Natural killer cell (primary cell): ENCODE measurements at regions not wholly inside any gene's neighbourhood (a gene's known extent, or its start where the extent isn't known, plus 50 kb on each side); places are given as distances from the start of the nearest gene placed in this dataset.
"Not testable (repeated sequence)": the region's sequence is repeated elsewhere in the genome, so short reads cannot be mapped to it uniquely, and the experiment has no call there.

Experiments
- ATAC-seq, 3 donors: fragments of 150-1000 bp in 2 of 3; fragments of 200-7000 bp in 1 of 3; cut with Tn5 transposase; 1 replicate in 1 of 3; 2 replicates in 2 of 3; pipeline ENCODE4 v1.10.0; 2021; ENCODE audit warnings: mild to moderate bottlenecking in 2 of 3, moderate library complexity in 2 of 3
- DNase-seq, 2 donors: peaks; one replicate each; pipeline versions ENCODE4 v3.0.0 to v3.0.0-alpha.2; 2013 to 2021; ENCODE audit warnings: mixed read lengths in 1 of 2
- H3K27ac ChIP-seq: one replicate; pipeline ENCODE4 v1.5.1; 2013; ENCODE audit warnings: mild to moderate bottlenecking, low read length
- H3K27me3 ChIP-seq: one replicate; pipeline ENCODE4 v1.6.1; 2013; ENCODE audit warnings: low read length; ENCODE audit not compliant: control insufficient read depth, insufficient read depth
- H3K36me3 ChIP-seq: one replicate; pipeline ENCODE4 v1.6.1; 2013; ENCODE audit warnings: low read length; ENCODE audit not compliant: control insufficient read depth, insufficient read depth
- H3K4me1 ChIP-seq: one replicate; pipeline ENCODE4 v1.6.1; 2013; ENCODE audit warnings: low read length; ENCODE audit not compliant: control insufficient read depth, insufficient read depth
- H3K4me3 ChIP-seq: one replicate; pipeline ENCODE4 v1.5.1; 2013; ENCODE audit warnings: low read length
- H3K9me3 ChIP-seq: one replicate; pipeline ENCODE4 v1.6.1; 2013; ENCODE audit warnings: low read length; ENCODE audit not compliant: control insufficient read depth, insufficient read depth
- H3K27ac Mint-ChIP-seq, 2 donors: one replicate each; pipeline ENCODE4 v1.8.0; 2022; ENCODE audit warnings: mild to moderate bottlenecking in 2 of 2, mixed read lengths in 2 of 2, moderate library complexity in 1 of 2
- H3K27me3 Mint-ChIP-seq, 2 donors: one replicate each; pipeline ENCODE4 v1.8.0; 2022; ENCODE audit warnings: low read depth in 2 of 2, mixed read lengths in 2 of 2
- H3K36me3 Mint-ChIP-seq: one replicate; pipeline ENCODE4 v1.8.0; 2022; ENCODE audit warnings: mixed read lengths
- H3K4me1 Mint-ChIP-seq, 2 donors: one replicate each; pipeline ENCODE4 v1.8.0; 2022; ENCODE audit warnings: mixed read lengths in 2 of 2
- H3K4me3 Mint-ChIP-seq: one replicate; pipeline ENCODE4 v1.8.0; 2022; ENCODE audit warnings: mild to moderate bottlenecking, moderate library complexity, mixed read lengths
- H3K9me3 Mint-ChIP-seq, 2 donors: one replicate each; pipeline ENCODE4 v1.8.0; 2022; ENCODE audit warnings: mixed read lengths in 2 of 2
- WGBS: methylation state at CpG from one replicate; pipeline ENCODE4 v1.1.7; 2013; ENCODE audit warnings: missing lambda C conversion rate; ENCODE audit not compliant: insufficient coverage; 5-methylcytosine and 5-hydroxymethylcytosine counted together
- intact Hi-C: fragments of 100-400 bp; cut with micrococcal nuclease; formaldehyde crosslinking; loops from one replicate; pipeline ENCODE4 v1.14.2; 2022

DNA sequence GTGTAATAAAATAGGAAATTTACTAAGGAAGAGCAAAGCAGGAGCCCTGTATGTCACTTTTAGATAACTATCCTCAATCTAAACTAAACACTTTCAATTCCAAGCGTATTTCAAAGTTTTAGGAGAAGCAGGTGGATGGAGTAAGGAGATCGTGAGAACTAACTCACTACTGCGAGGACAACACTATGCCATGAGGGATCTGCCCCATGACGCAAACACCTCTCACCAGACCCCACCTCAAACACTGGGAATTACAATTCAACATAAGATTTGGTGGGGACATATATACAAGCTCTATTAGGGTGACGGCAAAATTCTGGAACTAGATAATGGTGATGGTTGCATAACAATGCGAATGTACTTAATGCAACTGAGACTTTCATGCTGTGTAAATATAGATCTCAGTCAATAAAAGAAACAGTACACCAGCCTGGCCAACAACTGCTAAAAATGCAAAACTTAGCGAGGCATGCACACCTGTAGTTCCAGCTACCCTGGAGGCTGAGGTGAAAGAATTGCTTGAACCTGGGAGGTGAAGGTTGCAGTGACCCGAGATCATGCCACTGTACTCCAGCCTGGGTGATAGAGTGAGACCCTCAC lies 99.0 kb downstream of the SYT15 start:
- H3K27ac Mint-ChIP-seq, DNase-seq, H3K27me3 Mint-ChIP-seq, H3K27me3 ChIP-seq, H3K4me1 Mint-ChIP-seq, H3K9me3 ChIP-seq, H3K36me3 Mint-ChIP-seq, H3K27ac ChIP-seq, H3K4me1 ChIP-seq, H3K36me3 ChIP-seq, H3K4me3 ChIP-seq, H3K9me3 Mint-ChIP-seq, intact Hi-C loops, H3K4me3 Mint-ChIP-seq, ATAC-seq: not testable (repeated sequence)
- no CpG with 5 or more reads among the region's 8 CpGs for WGBS

DNA sequence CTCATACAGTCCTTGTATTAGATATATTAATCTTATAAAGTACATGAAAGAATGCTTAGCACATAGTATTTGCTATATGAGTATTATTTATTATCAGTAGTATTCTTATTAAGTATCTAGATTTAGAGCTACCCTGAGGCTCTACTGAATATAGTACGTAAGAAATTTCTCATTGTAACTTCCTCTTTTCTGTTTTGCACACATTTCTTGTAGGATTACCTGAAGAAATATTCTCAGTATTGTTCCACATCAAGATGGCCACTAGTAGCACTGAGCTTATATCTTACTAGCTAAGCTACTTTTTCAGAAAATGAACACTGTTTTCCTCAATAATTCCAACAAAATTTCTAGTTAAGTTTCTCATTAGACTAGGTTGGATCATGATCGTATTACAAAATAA lies 112.5 kb downstream of the SYT15 start:
- H3K27me3 Mint-ChIP-seq, H3K4me1 Mint-ChIP-seq, H3K27ac Mint-ChIP-seq, H3K9me3 Mint-ChIP-seq, H3K4me1 ChIP-seq, H3K9me3 ChIP-seq, H3K36me3 ChIP-seq, H3K27ac ChIP-seq, H3K36me3 Mint-ChIP-seq, H3K4me3 Mint-ChIP-seq, DNase-seq, H3K27me3 ChIP-seq, intact Hi-C loops, H3K4me3 ChIP-seq, ATAC-seq: not testable (repeated sequence)
- WGBS, result no CpG with 5 or more reads among the region's 2 CpGs

DNA sequence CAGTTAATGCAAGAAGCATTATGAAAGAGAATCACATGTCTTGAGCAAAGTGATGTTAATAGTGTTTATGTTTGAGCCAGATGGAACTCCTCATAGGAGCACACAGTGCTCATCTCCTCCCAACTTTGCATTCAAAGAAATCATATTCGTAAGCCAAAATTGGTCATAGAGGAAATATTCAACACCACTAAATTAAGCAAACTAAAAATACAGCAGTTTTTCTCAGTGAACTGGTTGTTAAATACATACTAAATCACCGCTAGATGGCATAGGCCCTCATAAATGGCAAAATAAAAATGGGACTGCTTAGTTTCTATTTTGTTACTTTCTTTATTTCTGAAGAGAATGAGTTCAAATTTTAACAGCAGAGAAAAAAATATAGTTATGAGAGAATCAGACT lies 114.3 kb downstream of the SYT15 start:
- H3K27ac Mint-ChIP-seq, H3K36me3 Mint-ChIP-seq, H3K4me3 ChIP-seq, H3K27ac ChIP-seq, ATAC-seq, H3K36me3 ChIP-seq, H3K27me3 ChIP-seq, DNase-seq, H3K4me1 ChIP-seq, H3K4me3 Mint-ChIP-seq, intact Hi-C loops, H3K4me1 Mint-ChIP-seq, H3K9me3 Mint-ChIP-seq, H3K27me3 Mint-ChIP-seq, H3K9me3 ChIP-seq: not testable (repeated sequence)
- no CpG with 5 or more reads among the region's 2 CpGs for WGBS

DNA sequence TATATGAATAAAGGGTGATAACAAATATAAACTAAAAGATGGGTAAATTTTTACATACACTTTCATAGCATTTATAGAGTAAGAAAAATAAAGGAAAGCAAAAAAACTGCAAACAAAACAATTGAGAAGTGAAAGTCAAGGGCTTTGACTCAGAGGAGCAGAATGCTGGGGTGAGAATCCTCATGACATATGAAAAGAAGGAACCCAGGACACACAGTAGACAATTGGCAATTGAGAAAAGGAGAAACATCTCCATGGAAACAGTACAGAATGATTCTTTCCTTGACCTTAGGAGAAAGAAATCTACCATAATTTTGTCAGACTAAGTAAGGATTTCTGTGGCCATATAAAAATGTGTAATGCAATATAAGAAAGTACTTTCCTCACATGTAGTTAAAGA lies 138.3 kb downstream of the SYT15 start:
- intact Hi-C loops, H3K4me1 Mint-ChIP-seq, H3K4me1 ChIP-seq, H3K36me3 Mint-ChIP-seq, H3K9me3 ChIP-seq, H3K36me3 ChIP-seq, H3K4me3 ChIP-seq, H3K27ac ChIP-seq, H3K9me3 Mint-ChIP-seq, DNase-seq, H3K4me3 Mint-ChIP-seq, H3K27me3 ChIP-seq, H3K27ac Mint-ChIP-seq, ATAC-seq: not testable (repeated sequence)
- H3K27me3 Mint-ChIP-seq, result peaks cover 0 to 12% of the 10 kb centered on the region in 2 donors

DNA sequence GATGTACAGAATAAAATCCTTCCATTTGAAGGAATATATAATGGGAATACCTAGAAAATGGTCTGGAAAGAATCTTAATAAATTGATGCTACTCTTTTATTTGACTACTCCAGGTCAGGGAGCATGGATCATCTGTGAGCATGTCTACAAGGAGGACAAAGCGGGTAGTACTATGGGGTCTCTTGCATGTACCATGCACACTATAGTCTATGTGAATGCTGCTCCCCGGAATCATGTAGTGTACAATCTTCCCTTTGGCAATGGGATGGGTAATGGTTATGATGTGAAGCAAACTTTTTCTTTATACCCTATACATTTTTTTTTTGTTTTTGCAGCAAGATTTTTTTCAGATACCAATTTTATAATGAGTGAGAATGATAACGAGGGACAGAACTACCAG lies 139.1 kb downstream of the SYT15 start:
- H3K4me3 ChIP-seq, H3K36me3 Mint-ChIP-seq, H3K4me3 Mint-ChIP-seq, H3K27me3 ChIP-seq, H3K9me3 ChIP-seq, DNase-seq, intact Hi-C loops, H3K27ac ChIP-seq, H3K27ac Mint-ChIP-seq, ATAC-seq, H3K36me3 ChIP-seq, H3K4me1 Mint-ChIP-seq, H3K9me3 Mint-ChIP-seq, H3K4me1 ChIP-seq: not testable (repeated sequence)
- peaks cover 0 to 12% of the 10 kb centered on the region in 2 donors for H3K27me3 Mint-ChIP-seq
- WGBS, result no CpG with 5 or more reads among the region's 3 CpGs

DNA sequence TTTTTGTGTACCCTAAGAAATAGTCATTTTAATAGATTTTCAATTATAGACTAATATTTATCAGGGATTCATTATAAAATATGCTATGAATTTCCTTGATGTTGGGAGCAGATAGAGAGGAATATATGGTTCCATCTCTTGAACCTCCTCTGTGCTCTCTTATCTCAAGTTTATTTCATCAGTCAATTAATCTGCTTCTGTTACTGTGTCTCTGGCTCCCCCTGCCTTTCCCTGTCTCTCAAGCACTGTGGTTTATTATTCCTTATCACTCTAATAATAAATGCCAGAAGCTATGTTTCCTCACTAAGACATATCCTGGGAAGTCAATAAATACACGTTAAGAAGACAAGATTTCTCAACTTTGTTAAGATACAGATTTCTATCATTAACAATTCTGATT lies 141.5 kb downstream of the SYT15 start:
- H3K4me1 ChIP-seq, H3K27ac Mint-ChIP-seq, H3K27me3 ChIP-seq, DNase-seq, intact Hi-C loops, ATAC-seq, H3K36me3 Mint-ChIP-seq, H3K4me3 Mint-ChIP-seq, H3K9me3 Mint-ChIP-seq, H3K9me3 ChIP-seq, H3K4me3 ChIP-seq, H3K4me1 Mint-ChIP-seq, H3K27ac ChIP-seq, H3K36me3 ChIP-seq: not testable (repeated sequence)
- H3K27me3 Mint-ChIP-seq, result peaks cover 7 to 23% of the 10 kb centered on the region in 2 donors
- no CpG with 5 or more reads among the region's 1 CpG for WGBS

DNA sequence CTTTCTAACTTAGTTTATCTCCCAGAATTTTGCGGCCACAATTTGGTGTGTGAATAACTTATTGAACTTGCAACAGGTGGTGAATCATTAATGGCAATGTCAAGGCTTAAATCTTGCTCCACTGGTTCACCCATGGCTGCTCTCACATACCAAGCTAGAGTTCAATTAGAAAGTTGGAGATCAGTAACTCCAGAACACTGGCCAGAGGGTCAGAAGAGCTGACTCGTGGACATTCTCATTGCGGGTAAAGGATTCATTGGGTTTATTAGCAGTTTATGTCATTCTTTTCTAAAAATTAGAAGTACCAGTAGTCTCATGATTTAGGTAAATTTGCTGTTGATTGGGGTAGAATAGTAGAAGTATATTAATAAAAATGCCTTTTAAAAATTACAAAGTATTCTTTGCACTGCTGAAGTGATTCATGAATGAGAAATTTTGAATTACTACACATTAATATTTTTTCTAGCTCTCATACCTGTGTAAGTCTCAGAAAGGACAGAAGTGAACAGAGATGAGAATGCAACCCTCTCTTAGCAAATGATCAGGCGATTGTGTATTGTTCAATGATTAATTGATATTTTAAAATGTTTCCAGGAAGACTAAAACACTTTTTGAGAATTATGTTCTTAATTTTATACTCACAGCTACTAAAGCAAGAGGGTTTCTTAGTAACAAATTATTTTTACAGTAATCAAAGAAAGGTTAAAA lies 142.0 kb downstream of the SYT15 start:
- ATAC-seq, intact Hi-C loops, H3K4me3 ChIP-seq, H3K9me3 ChIP-seq, H3K4me1 Mint-ChIP-seq, H3K27me3 ChIP-seq, H3K9me3 Mint-ChIP-seq, H3K36me3 ChIP-seq, H3K27ac ChIP-seq, H3K4me1 ChIP-seq, H3K4me3 Mint-ChIP-seq, H3K27ac Mint-ChIP-seq, DNase-seq, H3K36me3 Mint-ChIP-seq: not testable (repeated sequence)
- peaks cover 7 to 23% of the 10 kb centered on the region in 2 donors for H3K27me3 Mint-ChIP-seq
- 86% methylated on average over 2 of the region's 4 CpGs for WGBS

DNA sequence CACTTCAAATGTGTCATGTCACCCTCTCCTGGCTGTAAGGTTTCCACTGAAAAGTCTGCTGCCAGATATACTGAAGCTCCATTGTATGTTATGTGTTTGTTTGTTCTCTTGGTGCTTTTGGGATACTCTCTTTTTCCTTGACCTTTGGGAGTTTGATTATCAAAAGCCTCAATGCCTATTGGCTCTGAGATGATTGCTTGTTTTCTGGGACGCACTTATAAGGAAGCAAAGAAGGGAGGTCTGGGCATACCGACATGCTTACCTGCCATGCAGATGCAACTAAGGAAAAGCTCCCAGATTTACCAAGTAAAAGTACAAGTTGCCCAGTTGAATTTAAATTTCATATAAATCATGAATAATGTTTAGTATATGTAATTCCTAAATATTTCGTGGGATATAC lies 145.3 kb downstream of the SYT15 start:
- 95% methylated on average over 2 of the region's 3 CpGs for WGBS
- peaks cover 7 to 11% of the 10 kb centered on the region in 2 donors for H3K27me3 Mint-ChIP-seq
- H3K36me3 ChIP-seq, intact Hi-C loops, H3K36me3 Mint-ChIP-seq, H3K27ac Mint-ChIP-seq, H3K27ac ChIP-seq, H3K9me3 ChIP-seq, H3K4me3 Mint-ChIP-seq, H3K4me1 Mint-ChIP-seq, H3K9me3 Mint-ChIP-seq, H3K4me3 ChIP-seq, H3K4me1 ChIP-seq, DNase-seq, H3K27me3 ChIP-seq, ATAC-seq: not testable (repeated sequence)
